HG02870 (cell line): ENCODE measurements at regions not wholly inside any gene's neighbourhood (a gene's known extent, or its start where the extent isn't known, plus 50 kb on each side); places are given as distances from the start of the nearest gene placed in this dataset.
"Not testable (repeated sequence)": the region's sequence is repeated elsewhere in the genome, so short reads cannot be mapped to it uniquely, and the experiment has no call there.

ENCODE experiments used
- ATAC-seq: cut with Tn5 transposase; IDR thresholded peaks from one replicate; pipeline ENCODE4 v1.9.1; 2021; ENCODE audit warnings: mild to moderate bottlenecking, moderate library complexity; ENCODE audit not compliant: unreplicated experiment

GRCh38 chr13:67421475-67421874, 191.3 kb upstream of the PCDH9 start:
- no peak for ATAC-seq

GRCh38 chr13:67416047-67416925, 186.2 kb upstream of the PCDH9 start:
- ATAC-seq = no peak

GRCh38 chr13:67410645-67411044, 180.5 kb upstream of the PCDH9 start:
- no peak for ATAC-seq

GRCh38 chr13:67408798-67409197, 178.7 kb upstream of the PCDH9 start:
- ATAC-seq = no peak

GRCh38 chr13:67402546-67402945, 172.4 kb upstream of the PCDH9 start:
- no peak for ATAC-seq

GRCh38 chr13:67395577-67395976, 165.4 kb upstream of the PCDH9 start:
- ATAC-seq = no peak

- ATAC-seq = no peak
Observed at GRCh38 chr13:67392014-67392413, 161.9 kb upstream of the PCDH9 start.

GRCh38 chr13:67390462-67391086, 160.4 kb upstream of the PCDH9 start:
- ATAC-seq = no peak

- no peak for ATAC-seq
Observed at GRCh38 chr13:67389171-67389570, 159.0 kb upstream of the PCDH9 start.

GRCh38 chr13:67383109-67383757, 153.1 kb upstream of the PCDH9 start:
- not testable (repeated sequence) for ATAC-seq

GRCh38 chr13:67377919-67378318, 147.8 kb upstream of the PCDH9 start:
- no peak for ATAC-seq

- ATAC-seq = no peak
Observed at GRCh38 chr13:67374391-67374790, 144.3 kb upstream of the PCDH9 start.

GRCh38 chr13:67372868-67373464, 142.8 kb upstream of the PCDH9 start:
- no peak for ATAC-seq

- no peak for ATAC-seq
Observed at GRCh38 chr13:67369895-67370660, 139.9 kb upstream of the PCDH9 start.

GRCh38 chr13:67367399-67367798, 137.3 kb upstream of the PCDH9 start:
- no peak for ATAC-seq

- no peak for ATAC-seq
Observed at GRCh38 chr13:67366533-67366932, 136.4 kb upstream of the PCDH9 start.

- no peak for ATAC-seq
Observed at GRCh38 chr13:67355812-67356476, 125.8 kb upstream of the PCDH9 start.

GRCh38 chr13:67353941-67354340, 123.8 kb upstream of the PCDH9 start:
- no peak for ATAC-seq

GRCh38 chr13:67353031-67353430, 122.9 kb upstream of the PCDH9 start:
- no peak for ATAC-seq

GRCh38 chr13:67351909-67352308, 121.8 kb upstream of the PCDH9 start:
- no peak for ATAC-seq
